GM04503 (cell line): ENCODE measurements at regions not wholly inside any gene's neighbourhood (a gene's known extent, or its start where the extent isn't known, plus 50 kb on each side); places are given as distances from the start of the nearest gene placed in this dataset.

Experiments
- DNase-seq: peaks from one replicate; pipeline ENCODE4 v3.0.0-alpha.2; 2012; ENCODE audit warnings: low read depth

GRCh38 chr16:8373676-8374431 is 216.5 kb downstream of the TMEM114 start:
- DNase-seq: no peak

GRCh38 chr16:8372141-8372540 is 218.2 kb downstream of the TMEM114 start:
- no peak for DNase-seq

DNA sequence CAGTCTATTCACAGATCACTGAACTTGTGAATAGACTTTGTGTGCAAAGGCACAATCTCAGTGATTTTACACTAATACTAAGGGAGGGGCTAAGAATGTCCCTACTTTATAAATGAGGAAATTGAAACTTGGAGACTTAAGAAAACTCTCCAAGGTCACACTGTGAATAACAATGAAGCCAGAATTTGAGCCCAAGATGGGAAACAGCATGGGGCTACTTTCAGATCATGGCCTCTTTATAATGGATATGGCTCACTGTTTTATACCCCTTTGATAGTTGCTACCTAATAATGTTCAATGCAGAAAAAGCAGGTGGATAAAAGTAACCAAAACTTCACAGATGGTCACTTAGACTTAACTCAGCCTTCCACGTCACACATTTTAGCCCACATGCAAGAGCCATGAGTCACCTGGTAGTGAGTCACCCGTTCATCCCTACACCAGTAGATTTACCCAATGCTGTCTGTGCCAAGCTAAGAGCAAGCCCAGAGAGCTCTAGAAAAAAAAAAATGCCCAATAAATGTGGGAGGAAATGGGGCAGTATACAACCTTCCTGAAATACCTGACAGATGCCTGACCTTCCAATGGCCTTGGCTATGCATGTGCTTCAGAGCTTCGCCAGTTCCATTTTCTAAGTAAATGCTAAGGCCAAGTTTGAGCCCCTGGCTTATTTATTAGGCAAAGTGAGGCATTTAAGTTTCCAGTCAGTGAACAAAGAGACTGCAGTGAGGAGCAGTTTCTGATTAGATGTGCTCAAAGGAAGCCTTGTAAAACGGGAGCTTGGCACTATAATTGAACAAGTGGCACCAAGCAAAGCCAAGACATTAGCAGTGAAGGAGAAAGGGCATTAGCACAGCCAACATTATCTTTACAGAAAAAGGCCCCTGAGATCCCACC is 219.7 kb downstream of the TMEM114 start:
- DNase-seq: no peak

DNA sequence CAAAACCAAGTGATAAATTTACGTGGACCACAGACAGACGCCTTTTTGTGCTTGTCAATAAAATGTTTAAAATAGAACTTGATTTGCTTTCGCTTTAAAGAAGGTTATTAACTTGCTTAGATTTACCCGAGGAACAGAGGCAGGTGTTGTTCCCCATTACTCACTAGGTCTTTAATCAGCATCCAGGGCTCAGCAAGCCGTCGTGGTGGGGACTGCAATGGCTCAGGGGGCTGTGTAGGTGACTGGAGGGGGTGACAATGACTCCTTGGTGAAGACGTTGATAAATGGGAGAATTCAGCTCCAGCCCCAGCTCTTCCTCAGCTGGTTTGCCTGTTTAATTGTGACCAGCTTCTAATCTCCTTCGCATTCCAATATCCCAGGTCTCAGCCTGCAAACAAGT is 231.4 kb downstream of the TMEM114 start:
- DNase-seq: no peak

DNA sequence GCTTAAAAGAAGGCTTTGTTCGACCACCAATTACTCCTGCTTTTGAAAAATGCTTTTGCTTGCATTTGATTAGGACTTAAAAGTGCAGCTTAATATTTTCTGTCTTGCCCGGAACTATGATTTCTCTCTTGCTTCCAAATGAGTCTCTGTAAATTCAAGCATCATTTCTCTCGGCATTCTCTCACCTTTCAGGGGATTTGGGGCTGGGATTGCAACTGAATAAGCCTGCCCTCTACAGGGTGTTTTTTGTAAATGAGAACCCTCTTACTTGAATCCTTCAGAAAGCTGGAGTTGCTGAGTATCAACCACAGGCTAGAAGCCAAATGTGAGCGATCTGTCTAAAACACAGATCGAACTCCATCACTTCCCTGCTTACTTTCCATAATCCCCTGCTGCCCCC is 234.6 kb downstream of the TMEM114 start:
- no peak for DNase-seq

GRCh38 chr16:8346294-8346693 is 244.0 kb downstream of the TMEM114 start:
- DNase-seq: no peak

DNA sequence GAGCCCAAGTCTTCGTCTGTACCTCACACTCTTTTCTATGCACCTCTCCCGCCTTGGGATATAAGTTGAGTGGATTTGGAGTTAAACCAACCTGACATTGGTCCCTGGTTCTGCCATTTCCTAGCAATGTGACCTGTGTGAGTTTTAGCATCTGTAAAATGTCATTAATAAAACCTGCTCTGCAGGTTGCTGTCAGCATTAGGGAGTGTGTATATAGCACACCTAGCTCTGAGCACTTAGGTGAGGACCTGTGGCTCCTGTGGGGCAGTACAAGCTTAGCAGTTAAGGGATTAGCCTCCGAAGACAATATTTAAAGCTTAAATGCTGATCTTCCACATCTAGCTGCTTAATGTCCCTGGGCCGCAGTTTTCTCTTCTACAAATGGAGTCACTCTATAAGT is 248.0 kb downstream of the TMEM114 start:
- DNase-seq: no peak

- no peak for DNase-seq
Measured at GRCh38 chr16:8330761-8331160, 259.6 kb downstream of the TMEM114 start.

GRCh38 chr16:8326232-8326631 is 264.1 kb downstream of the TMEM114 start:
- no peak for DNase-seq

- DNase-seq: no peak
Measured at GRCh38 chr16:8323153-8323552, 267.2 kb downstream of the TMEM114 start.

DNA sequence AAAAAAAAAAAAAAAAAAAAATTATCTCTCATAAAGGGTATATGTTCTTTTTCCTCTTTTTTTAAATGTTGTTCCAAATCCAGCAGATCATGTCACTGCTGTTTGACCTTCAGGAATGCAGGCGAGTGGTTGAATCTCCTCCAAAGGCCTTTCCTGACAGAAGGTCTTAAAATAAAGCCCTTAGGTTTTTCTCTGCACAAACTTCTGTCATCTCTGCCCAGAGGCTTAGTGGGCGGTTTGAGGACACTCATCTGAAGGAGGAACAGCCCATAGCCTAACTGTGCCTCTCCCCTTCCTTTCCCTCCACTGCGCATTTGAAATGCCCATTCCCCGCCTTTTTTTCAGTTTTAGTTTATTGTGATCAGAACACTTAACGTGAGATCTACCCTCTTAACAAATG is 270.2 kb downstream of the TMEM114 start:
- DNase-seq: no peak

DNA sequence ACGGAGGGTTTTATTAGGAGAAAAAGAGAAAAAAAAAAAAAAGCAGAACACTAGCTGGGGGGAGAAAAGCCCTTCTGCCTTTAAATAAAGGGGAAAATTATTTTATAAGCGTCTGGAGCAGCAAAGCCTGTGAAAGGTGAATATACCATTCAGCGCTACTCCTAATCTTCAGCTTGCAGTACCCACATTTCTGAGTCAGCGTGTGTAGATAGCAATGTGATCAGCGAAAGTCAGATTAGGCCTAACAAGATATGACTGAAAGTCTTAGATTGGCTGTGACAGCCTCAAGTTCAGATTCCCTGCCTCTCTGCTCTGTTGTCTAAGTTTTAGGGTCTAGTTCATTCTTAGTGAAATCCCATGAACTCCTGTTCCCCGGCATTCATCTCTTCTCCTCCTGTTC is 279.5 kb downstream of the TMEM114 start:
- DNase-seq: no peak

GRCh38 chr16:8310323-8310722 is 280.0 kb downstream of the TMEM114 start:
- DNase-seq: no peak

GRCh38 chr16:8305201-8305600 is 285.1 kb downstream of the TMEM114 start:
- no peak for DNase-seq

DNA sequence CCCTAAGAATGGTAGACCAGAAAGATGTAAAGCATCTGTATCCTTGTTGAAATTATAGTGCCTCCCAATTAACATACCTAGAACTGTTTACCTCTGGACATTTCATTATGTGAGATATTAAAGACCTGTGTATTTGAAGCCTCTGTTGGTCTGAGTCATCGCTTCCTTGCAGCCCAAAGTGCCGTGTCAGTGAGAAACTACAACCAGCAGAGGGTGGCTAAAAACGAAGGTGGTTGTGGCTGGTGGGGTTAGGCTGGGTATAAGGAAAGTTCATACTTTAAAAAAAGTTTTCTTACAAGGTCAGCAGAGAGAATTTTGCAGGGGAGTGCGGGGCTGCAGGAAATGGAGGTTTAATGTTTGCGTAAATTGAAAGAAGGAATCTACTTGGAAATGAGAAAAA is 290.7 kb downstream of the TMEM114 start:
- DNase-seq: no peak

GRCh38 chr16:8295513-8296237 is 294.6 kb downstream of the TMEM114 start:
- DNase-seq: no peak

DNA sequence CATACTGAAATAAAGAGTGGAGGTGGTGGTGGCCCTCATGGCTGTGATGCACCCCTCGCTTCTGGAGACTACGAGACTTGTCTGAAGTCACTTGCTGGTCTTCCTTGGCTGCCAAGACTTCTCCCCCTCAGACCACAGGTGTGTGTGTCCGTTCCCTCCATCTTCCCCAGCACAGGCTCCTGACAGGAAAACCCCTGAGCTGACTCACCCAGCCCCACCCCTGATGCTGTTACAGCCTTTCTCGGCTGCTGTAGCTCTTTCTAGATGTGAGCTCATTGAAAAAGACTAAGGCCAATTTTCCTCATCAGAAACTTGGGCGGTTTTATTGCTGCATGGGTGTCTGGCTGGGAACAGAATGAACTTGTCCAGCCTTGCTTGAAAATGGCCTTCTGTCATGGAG is 296.9 kb downstream of the TMEM114 start:
- DNase-seq: no peak

DNA sequence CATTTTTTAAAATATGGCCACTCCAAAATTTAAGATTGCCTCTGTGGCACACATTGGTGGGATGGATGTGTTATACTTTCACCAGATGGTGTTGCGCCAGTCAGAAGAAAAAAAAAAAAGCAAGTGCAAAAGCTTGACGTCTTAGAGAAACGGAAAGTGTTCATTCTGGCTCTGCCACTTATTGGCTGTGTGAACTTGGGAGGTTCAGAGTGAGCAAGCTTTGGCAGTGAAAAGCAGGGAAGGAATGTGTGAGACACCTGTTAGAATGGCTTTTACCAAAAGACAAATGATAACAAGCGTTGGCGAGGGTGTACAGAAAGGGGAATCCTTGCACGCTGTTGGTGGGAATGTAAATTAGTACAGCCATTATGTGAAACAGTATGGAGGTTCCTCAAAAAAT is 298.0 kb downstream of the TMEM114 start:
- DNase-seq: no peak

- no peak for DNase-seq
Measured at GRCh38 chr16:8286348-8286747, 304.0 kb downstream of the TMEM114 start.

GRCh38 chr16:8283195-8283594 is 307.1 kb downstream of the TMEM114 start:
- no peak for DNase-seq

DNA sequence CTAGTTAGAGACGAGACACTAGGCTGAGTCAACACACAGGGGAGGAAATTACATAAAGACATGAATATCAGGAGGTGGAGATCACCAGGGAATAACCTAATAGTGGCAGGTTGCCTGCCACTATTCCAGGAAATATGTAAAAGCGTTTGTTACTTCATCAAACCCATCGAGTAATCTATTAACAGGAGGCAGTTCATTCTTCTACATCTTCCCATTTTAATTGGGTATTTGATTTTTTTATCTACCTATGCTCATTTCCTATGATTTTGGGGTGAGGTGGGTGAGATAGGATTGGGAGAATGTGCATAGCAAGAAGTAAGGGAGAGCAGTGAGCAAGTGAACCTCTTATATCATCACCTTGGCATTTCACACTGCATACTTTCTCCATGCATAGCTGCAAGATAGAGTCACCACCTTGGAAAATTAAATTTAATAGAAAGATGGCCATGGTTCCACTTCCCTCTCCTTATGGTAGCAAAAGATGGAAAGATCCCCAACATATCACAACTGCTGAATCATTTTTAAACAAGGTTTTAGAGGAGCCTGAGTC is 312.2 kb downstream of the TMEM114 start:
- no peak for DNase-seq

- DNase-seq: no peak
Measured at GRCh38 chr16:8271344-8271743, 319.0 kb downstream of the TMEM114 start.
